NB4 (cell line): ENCODE measurements at regions not wholly inside any gene's neighbourhood (a gene's known extent, or its start where the extent isn't known, plus 50 kb on each side); places are given as distances from the start of the nearest gene placed in this dataset.

ENCODE experiments used
- DNase-seq: peaks from one replicate; pipeline ENCODE4 v3.0.0; 2010; ENCODE audit warnings: low read depth
- H3K4me3 ChIP-seq: one replicate; pipeline ENCODE4 v1.5.1; 2011; ENCODE audit warnings: mild to moderate bottlenecking, low read depth, low read length, moderate library complexity
- MYC ChIP-seq: IDR thresholded peaks from 2 replicates; pipeline ENCODE4 v1.6.1; 2011; ENCODE audit warnings: low read depth, low read length
- POLR2A ChIP-seq: IDR thresholded peaks from 2 replicates; pipeline ENCODE4 v1.6.1; 2011; ENCODE audit warnings: mild to moderate bottlenecking; ENCODE audit not compliant: insufficient read length; ENCODE audit errors: extremely low read depth
- TF ChIP-seq, protein P1 (sequence below): IDR thresholded peaks from 2 replicates; pipeline ENCODE4 v1.6.1; 2011; ENCODE audit warnings: low read depth, low read length
- TF ChIP-seq, protein P2 (sequence below): IDR thresholded peaks from one replicate; pipeline ENCODE4 v1.5.1; 2012; ENCODE audit warnings: low read depth, low read length

DNA sequence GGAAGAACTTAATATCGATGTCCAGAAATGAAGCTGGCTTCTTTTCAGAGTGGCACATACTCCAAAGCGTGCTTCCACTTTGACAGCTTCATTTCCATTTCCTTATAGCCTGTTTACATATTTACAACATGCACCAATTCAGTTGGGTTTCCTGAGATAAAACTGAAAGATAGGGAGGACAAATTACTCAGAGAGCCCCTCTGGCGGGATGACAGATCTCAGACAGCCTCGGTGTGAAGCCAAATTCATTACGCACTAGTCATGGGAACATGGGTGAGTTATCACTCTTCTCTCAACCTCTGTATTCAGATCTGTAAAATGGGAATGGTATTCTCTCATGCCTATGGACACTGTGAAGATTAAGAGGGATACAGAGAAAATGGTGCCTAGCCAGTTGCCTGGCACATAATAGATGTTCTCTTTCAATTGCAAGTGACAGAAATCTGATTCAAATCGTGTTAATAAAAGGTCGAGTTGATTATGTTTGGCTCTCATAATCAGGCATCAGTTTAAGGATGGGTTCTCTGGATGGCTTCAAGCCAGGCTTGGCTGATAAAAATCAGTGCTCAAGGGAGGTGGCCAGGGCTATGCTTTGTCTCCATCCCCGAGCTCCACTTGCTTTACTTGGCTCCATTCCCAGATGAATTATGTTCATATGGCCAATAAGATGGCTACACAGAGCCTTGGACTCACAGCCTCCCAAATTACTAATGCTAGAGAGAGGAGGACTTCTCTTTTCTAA lies 132.2 kb upstream of the C1QTNF7 start:
- no peak for DNase-seq
- H3K4me3 ChIP-seq: no peak overlapping the region
- TF ChIP-seq, protein P1, sequence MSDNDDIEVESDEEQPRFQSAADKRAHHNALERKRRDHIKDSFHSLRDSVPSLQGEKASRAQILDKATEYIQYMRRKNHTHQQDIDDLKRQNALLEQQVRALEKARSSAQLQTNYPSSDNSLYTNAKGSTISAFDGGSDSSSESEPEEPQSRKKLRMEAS: no peak
- TF ChIP-seq POLR2A (no peak), MYC (no peak)
- TF ChIP-seq, protein P2, sequence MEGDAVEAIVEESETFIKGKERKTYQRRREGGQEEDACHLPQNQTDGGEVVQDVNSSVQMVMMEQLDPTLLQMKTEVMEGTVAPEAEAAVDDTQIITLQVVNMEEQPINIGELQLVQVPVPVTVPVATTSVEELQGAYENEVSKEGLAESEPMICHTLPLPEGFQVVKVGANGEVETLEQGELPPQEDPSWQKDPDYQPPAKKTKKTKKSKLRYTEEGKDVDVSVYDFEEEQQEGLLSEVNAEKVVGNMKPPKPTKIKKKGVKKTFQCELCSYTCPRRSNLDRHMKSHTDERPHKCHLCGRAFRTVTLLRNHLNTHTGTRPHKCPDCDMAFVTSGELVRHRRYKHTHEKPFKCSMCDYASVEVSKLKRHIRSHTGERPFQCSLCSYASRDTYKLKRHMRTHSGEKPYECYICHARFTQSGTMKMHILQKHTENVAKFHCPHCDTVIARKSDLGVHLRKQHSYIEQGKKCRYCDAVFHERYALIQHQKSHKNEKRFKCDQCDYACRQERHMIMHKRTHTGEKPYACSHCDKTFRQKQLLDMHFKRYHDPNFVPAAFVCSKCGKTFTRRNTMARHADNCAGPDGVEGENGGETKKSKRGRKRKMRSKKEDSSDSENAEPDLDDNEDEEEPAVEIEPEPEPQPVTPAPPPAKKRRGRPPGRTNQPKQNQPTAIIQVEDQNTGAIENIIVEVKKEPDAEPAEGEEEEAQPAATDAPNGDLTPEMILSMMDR: no peak

DNA sequence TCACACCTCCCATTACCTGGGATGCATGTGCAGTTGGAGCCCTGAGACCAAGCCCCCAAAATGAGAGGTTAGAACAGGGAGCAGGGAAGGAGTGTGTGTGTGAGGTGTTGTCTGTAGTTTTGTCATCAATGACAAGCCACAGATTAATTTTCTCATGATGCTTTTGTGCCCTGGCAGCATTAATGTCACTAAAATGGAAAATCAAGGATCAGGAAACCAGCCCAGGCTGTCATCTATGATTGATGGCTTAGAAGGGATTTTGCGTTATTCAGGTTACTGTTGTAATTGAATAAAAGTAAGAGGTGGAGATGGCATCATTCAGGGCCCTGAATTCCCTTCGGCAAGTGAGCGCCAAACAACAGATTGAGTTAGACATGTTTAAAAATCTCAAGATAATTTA lies 130.5 kb upstream of the C1QTNF7 start:
- DNase-seq: no peak
- TF ChIP-seq POLR2A (no peak), MYC (no peak)
- TF ChIP-seq, protein P2: no peak
- TF ChIP-seq, protein P1: no peak
- H3K4me3 ChIP-seq: no peak overlapping the region

DNA sequence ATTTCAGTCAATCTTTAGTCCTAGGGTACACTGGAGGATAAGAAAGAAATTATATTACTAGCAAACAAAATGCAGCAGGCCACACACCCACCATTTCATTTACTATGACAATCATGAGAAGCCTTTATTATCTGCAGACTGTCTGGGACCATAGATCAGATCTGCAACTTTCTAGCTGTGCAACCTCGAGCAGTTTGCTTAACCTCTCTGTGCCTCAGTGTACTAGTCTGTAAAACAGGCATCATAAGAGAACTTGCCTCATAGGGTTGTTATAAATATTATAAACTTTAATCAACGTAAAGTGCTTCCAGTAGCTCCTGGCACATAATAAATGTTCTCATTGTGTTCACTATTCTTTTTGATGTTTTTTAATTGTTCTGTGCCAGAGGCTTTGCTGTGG lies 128.2 kb upstream of the C1QTNF7 start:
- no peak overlapping the region for H3K4me3 ChIP-seq
- DNase-seq: no peak
- TF ChIP-seq, protein P1: no peak
- TF ChIP-seq MYC: no peak
- TF ChIP-seq POLR2A: no peak
- TF ChIP-seq, protein P2: no peak

DNA sequence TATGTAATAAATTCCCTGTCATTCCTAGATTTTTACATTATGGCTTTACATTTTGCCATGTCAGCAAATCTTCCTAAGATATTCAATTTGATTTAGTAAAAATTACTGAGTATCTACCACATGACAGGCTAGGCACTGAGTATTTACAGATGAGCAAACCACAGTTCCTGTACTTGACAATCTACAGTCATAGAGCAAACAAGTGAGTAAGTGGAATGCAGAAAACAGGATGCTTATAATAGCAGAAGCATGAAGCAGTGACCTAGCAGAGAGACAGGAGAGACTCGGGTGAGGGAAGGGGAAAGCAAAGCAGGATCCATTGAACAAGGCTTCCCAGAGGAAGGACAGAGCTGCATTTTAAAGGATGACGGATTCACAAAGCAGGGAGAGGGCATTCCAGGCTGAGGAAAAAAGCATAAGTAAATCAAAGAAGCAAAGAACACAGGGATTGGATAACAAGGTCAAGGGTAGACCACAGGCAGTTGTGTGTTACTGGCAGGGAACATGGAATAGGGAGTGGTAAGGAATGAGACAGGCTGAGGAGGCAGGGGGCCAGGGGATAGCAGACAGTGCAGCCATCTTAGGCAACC lies 124.7 kb upstream of the C1QTNF7 start:
- H3K4me3 ChIP-seq: no peak overlapping the region
- no peak for DNase-seq
- TF ChIP-seq POLR2A: no peak
- TF ChIP-seq, protein P2: no peak
- TF ChIP-seq MYC: no peak
- TF ChIP-seq, protein P1: no peak

DNA sequence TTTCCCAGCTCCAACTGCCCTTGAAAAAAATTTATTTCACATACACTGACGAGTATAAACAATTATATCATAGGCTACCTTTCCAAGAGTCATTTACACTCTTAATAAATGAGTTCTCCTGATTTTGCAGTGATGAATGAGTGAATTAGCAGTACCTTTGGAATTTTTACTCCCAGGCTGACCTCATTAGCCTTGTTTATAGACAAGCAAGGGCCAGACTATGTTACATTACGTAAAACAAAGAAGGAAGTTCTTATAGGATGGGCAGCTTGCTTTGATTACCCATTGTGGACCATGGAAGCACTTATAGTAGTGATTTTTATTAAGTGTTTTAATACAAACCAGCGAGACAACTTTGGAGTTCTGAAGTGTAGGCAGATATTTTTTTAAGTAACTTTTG lies 112.9 kb upstream of the C1QTNF7 start:
- TF ChIP-seq, protein P2: no peak
- TF ChIP-seq MYC (no peak), POLR2A (no peak)
- TF ChIP-seq, protein P1: no peak
- DNase-seq: no peak
- no peak overlapping the region for H3K4me3 ChIP-seq
